ENCODE measurements at regions not wholly inside any gene's neighbourhood (a gene's known extent, or its start where the extent isn't known, plus 50 kb on each side); places are given as distances from the start of the nearest gene placed in this dataset.

GRCh38 chr5:18181575-18181974 is 547.3 kb downstream of the TAF11L14 start:
- TF ChIP-seq MAFK (IDR thresholded peaks at IDR 0.05; ENCODE audit: low read depth, low read length) (no peak), CTCF (IDR thresholded peaks at IDR 0.05; ENCODE audit: control extremely low read depth in 1 of 3, insufficient read depth in 1 of 3, low read depth in 1 of 3, low read length in 3 of 3) (no peak), POLR2A (IDR thresholded peaks at IDR 0.05; ENCODE audit: control extremely low read depth in 1 of 2, low read depth in 2 of 2, low read length in 2 of 2) (no peak), SIRT6 (IDR thresholded peaks at IDR 0.05; ENCODE audit: low read length) (no peak), POLR2AphosphoS5 (IDR thresholded peaks at IDR 0.05; ENCODE audit: low read depth, low read length) (no peak), RFX5 (IDR thresholded peaks at IDR 0.05; ENCODE audit: borderline replicate concordance, low read depth, low read length) (no peak), HDAC2 (IDR thresholded peaks at IDR 0.05; ENCODE audit: borderline replicate concordance in 1 of 2, low read depth in 2 of 2, low read length in 2 of 2) (no peak)

Data from H1 (cell line).